ENCODE measurements at regions not wholly inside any gene's neighbourhood (a gene's known extent, or its start where the extent isn't known, plus 50 kb on each side); places are given as distances from the start of the nearest gene placed in this dataset.

- no peak for TF ChIP-seq PHF8 (IDR thresholded peaks at IDR 0.05; ENCODE audit: borderline replicate concordance, low read depth)
- TF ChIP-seq HDAC2 (IDR thresholded peaks at IDR 0.05), result no peak
- no peak for TF ChIP-seq RAD21 (conservative IDR thresholded peaks at IDR 0.05 in 1 of 2, IDR thresholded peaks at IDR 0.05 in 1 of 2)
- TF ChIP-seq, protein P1, sequence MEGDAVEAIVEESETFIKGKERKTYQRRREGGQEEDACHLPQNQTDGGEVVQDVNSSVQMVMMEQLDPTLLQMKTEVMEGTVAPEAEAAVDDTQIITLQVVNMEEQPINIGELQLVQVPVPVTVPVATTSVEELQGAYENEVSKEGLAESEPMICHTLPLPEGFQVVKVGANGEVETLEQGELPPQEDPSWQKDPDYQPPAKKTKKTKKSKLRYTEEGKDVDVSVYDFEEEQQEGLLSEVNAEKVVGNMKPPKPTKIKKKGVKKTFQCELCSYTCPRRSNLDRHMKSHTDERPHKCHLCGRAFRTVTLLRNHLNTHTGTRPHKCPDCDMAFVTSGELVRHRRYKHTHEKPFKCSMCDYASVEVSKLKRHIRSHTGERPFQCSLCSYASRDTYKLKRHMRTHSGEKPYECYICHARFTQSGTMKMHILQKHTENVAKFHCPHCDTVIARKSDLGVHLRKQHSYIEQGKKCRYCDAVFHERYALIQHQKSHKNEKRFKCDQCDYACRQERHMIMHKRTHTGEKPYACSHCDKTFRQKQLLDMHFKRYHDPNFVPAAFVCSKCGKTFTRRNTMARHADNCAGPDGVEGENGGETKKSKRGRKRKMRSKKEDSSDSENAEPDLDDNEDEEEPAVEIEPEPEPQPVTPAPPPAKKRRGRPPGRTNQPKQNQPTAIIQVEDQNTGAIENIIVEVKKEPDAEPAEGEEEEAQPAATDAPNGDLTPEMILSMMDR (IDR thresholded peaks at IDR 0.05), result no peak
- no peak for TF ChIP-seq ELK1 (IDR thresholded peaks at IDR 0.05; ENCODE audit: low read depth, low read length)
- no peak for TF ChIP-seq MAFK (IDR thresholded peaks at IDR 0.05; ENCODE audit: partially characterized antibody)
- no peak for TF ChIP-seq ESRRA (IDR thresholded peaks at IDR 0.05; ENCODE audit: borderline replicate concordance, low read length)
These were observed 271.9 kb downstream of the RNF144A start for GRCh38 chr2:7189106-7189505.
